Epithelial cell of proximal tubule (primary cell): ENCODE measurements at regions not wholly inside any gene's neighbourhood (a gene's known extent, or its start where the extent isn't known, plus 50 kb on each side); places are given as distances from the start of the nearest gene placed in this dataset.

Source experiments
- DNase-seq: peaks from one replicate; pipeline ENCODE4 v3.0.0-alpha.2; 2011; ENCODE audit warnings: low read depth
- H3K4me3 ChIP-seq: 2 replicates; pipeline ENCODE4 v1.5.1; 2011; ENCODE audit warnings: low read depth, mild to moderate bottlenecking, low read length
- TF ChIP-seq, protein P1 (sequence below): conservative IDR thresholded peaks from 2 replicates; pipeline ENCODE4 v1.5.1; 2012; ENCODE audit warnings: low read depth, mild to moderate bottlenecking, low read length

GRCh38 chr5:8805653-8806052, 740.2 kb downstream of the SEMA5A start:
- TF ChIP-seq, protein P1, sequence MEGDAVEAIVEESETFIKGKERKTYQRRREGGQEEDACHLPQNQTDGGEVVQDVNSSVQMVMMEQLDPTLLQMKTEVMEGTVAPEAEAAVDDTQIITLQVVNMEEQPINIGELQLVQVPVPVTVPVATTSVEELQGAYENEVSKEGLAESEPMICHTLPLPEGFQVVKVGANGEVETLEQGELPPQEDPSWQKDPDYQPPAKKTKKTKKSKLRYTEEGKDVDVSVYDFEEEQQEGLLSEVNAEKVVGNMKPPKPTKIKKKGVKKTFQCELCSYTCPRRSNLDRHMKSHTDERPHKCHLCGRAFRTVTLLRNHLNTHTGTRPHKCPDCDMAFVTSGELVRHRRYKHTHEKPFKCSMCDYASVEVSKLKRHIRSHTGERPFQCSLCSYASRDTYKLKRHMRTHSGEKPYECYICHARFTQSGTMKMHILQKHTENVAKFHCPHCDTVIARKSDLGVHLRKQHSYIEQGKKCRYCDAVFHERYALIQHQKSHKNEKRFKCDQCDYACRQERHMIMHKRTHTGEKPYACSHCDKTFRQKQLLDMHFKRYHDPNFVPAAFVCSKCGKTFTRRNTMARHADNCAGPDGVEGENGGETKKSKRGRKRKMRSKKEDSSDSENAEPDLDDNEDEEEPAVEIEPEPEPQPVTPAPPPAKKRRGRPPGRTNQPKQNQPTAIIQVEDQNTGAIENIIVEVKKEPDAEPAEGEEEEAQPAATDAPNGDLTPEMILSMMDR: no peak
- H3K4me3 ChIP-seq: no peak overlapping the region
- DNase-seq: no peak

GRCh38 chr5:8807636-8808035, 738.2 kb downstream of the SEMA5A start:
- H3K4me3 ChIP-seq: no peak overlapping the region
- TF ChIP-seq, protein P1: no peak
- no peak for DNase-seq

GRCh38 chr5:8811581-8811980, 734.3 kb downstream of the SEMA5A start:
- TF ChIP-seq, protein P1: no peak
- no peak overlapping the region for H3K4me3 ChIP-seq
- no peak for DNase-seq

DNA sequence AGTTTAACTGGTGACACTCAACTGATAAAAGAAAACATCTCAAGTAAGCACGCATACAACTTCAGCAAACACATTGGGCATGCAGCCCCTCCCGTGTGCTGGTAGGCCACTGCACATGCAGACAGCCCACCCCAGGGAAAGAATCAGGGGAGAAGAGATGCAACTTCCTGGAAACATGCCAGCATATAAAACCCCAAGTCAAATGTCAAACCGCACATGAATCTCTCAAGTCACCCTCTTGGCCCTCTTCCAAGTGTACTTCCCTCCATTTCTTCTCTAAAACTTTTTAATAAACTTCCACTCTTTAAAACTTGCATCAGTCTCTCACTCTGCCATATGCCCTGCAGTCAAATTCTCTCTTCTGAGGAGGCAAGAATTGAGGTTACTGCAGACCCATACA, 732.7 kb downstream of the SEMA5A start:
- H3K4me3 ChIP-seq: no peak overlapping the region
- no peak for DNase-seq
- TF ChIP-seq, protein P1: no peak

DNA sequence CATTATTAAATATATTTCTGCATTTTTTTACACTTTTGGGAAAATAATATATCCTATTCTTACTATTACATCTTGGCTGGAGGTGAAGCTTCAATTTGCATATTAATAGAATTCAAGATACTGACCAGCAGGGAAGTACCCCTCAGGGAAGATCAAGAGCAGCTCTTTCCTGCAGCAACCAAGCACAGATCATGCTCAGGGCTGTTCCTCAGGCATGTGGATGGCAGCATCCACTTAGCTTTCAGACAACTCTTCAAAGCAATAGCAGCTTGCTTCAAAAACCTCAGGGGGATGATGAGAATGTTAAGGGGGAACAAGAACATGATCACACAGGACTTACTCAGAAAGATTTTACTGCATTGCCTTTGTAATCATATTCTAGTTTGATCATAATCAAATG, 731.8 kb downstream of the SEMA5A start:
- H3K4me3 ChIP-seq: no peak overlapping the region
- TF ChIP-seq, protein P1: no peak
- no peak for DNase-seq

- DNase-seq: no peak
- H3K4me3 ChIP-seq: no peak overlapping the region
- TF ChIP-seq, protein P1: no peak
Measured at GRCh38 chr5:8824371-8824770, 721.5 kb downstream of the SEMA5A start.

DNA sequence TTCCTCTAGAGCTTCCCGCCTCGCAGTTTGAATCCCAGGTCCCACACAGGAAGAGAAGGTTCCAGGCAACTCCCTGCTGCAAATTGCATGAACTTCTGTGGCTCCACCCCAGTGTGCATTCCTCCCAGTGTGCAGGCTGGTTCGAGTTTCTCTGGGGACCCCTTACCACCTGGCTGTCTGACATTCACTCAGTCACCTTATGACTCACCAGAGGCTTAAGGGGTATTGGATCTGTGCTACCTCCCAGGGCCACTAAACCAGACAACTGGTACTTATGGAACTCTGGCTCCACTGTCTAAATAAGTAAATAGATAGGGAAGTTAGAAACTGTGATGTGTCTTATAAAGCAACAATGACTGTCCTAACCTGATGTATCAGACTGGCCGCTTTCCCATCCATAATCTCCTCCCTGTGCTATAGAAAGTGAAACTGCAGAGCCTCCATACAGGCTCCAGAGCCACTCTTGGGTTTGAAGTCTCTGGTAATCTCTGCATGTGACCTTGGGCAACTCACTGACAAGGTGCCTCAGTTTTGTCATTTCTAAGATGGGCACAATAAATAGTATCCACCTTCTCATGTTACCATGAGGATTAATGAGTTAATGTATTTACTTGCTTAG, 720.6 kb downstream of the SEMA5A start:
- TF ChIP-seq, protein P1: no peak
- H3K4me3 ChIP-seq: no peak overlapping the region
- DNase-seq: no peak
